Tibial artery (tissue), 4 donors: ENCODE measurements at regions not wholly inside any gene's neighbourhood (a gene's known extent, or its start where the extent isn't known, plus 50 kb on each side); places are given as distances from the start of the nearest gene placed in this dataset.
"Not testable (repeated sequence)": the region's sequence is repeated elsewhere in the genome, so short reads cannot be mapped to it uniquely, and the experiment has no call there.

Experiments used
- DNase-seq, 2 donors: peaks; one replicate each; pipeline ENCODE4 v3.0.0-alpha.2; 2019
- H3K27ac ChIP-seq, 2 donors: fragments of 200-600 bp; sonication (generic) in 1 of 2; 1 replicate in 1 of 2; 2 replicates in 1 of 2; pipeline ENCODE4 v1.5.1; 2018 to 2019; ENCODE audit warnings: mild to moderate bottlenecking in 1 of 2
- H3K27me3 ChIP-seq, 2 donors: fragments of 200-600 bp; sonication (generic) in 1 of 2; one replicate each; pipeline versions ENCODE4 v1.5.1 to v1.6.0; 2016 to 2019
- H3K36me3 ChIP-seq, 3 donors: fragments of 200-600 bp; sonication (generic) in 2 of 3; one replicate each; pipeline ENCODE4 v1.5.1; 2016 to 2019; ENCODE audit warnings: mild to moderate bottlenecking in 2 of 3
- H3K4me1 ChIP-seq, 4 donors: fragments of 200-600 bp; sonication (generic) in 2 of 4; 1 replicate in 3 of 4; 2 replicates in 1 of 4; pipeline ENCODE4 v1.5.1; 2016 to 2019
- H3K4me3 ChIP-seq, 2 donors: fragments of 200-600 bp; sonication (generic) in 1 of 2; 1 replicate in 1 of 2; 2 replicates in 1 of 2; pipeline ENCODE4 v1.5.1; 2018 to 2019; ENCODE audit warnings: mild to moderate bottlenecking in 2 of 2
- H3K9me3 ChIP-seq, 3 donors: fragments of 200-600 bp; sonication (generic) in 1 of 3; one replicate each; pipeline ENCODE4 v1.5.1; 2016 to 2019
- CTCF ChIP-seq, 2 experiments: fragments of 200-600 bp in 1 of 2; fragments of 450-650 bp in 1 of 2; IDR thresholded peaks; one replicate each; pipeline ENCODE4 v1.5.1; 2017 to 2019; ENCODE audit warnings: antibody characterized with exemption in 2 of 2, mild to moderate bottlenecking in 1 of 2, moderate library complexity in 1 of 2
- intact Hi-C: fragments of 100-400 bp; cut with DNase I; formaldehyde crosslinking; loops from one replicate; pipeline ENCODE4 v1.15.0; 2023; ENCODE audit warnings: low total_unique reads

- no peak for TF ChIP-seq CTCF (IDR thresholded peaks at IDR 0.05)
- intact Hi-C loops: no loop called here
- DNase-seq: no peak
- no peaks in the 10 kb centered on the region for H3K36me3 ChIP-seq
- H3K27ac ChIP-seq: no peak overlapping the region
- H3K9me3 ChIP-seq: no peaks in the 10 kb centered on the region
- no peak overlapping the region for H3K4me3 ChIP-seq
- H3K4me1 ChIP-seq: peaks cover 0 to 7% (median 3%) of the 10 kb centered on the region in 4 donors
- H3K27me3 ChIP-seq: peaks cover 0 to 6% of the 10 kb centered on the region in 2 donors
Measured at GRCh38 chr5:99059685-99060084, 130.9 kb upstream of the CHD1 start.

- peaks cover 0 to 6% of the 10 kb centered on the region in 2 donors for H3K27me3 ChIP-seq
- intact Hi-C loops: no loop called here
- DNase-seq: no peak
Measured at GRCh38 chr5:99058466-99058865, 129.7 kb upstream of the CHD1 start.

GRCh38 chr5:99054972-99055371 is 126.2 kb upstream of the CHD1 start:
- H3K27ac ChIP-seq: no peak overlapping the region
- no peaks in the 10 kb centered on the region for H3K9me3 ChIP-seq
- DNase-seq: no peak
- TF ChIP-seq CTCF (IDR thresholded peaks at IDR 0.05): no peak
- intact Hi-C loops: no loop called here
- H3K27me3 ChIP-seq: peaks cover 0 to 3% of the 10 kb centered on the region in 2 donors
- no peak overlapping the region for H3K4me3 ChIP-seq
- H3K4me1 ChIP-seq: no peaks in the 10 kb centered on the region
- H3K36me3 ChIP-seq: no peaks in the 10 kb centered on the region

More at GRCh38 chr5:99058466-99058865, 129.7 kb upstream of the CHD1 start:
- Histone ChIP-seq H3K9me3 (no peaks in the 10 kb centered on the region), H3K4me3 (no peak overlapping the region), H3K4me1 (peaks cover 0 to 7% (median 3%) of the 10 kb centered on the region in 4 donors), H3K27ac (no peak overlapping the region), H3K36me3 (no peaks in the 10 kb centered on the region)
- TF ChIP-seq CTCF (IDR thresholded peaks at IDR 0.05): no peak

- Histone ChIP-seq H3K27ac (no peak overlapping the region), H3K27me3 (no peaks in the 10 kb centered on the region), H3K4me3 (no peak overlapping the region), H3K4me1 (no peaks in the 10 kb centered on the region), H3K9me3 (peaks cover 0 to 7% (median 0%) of the 10 kb centered on the region in 3 donors), H3K36me3 (no peaks in the 10 kb centered on the region)
- DNase-seq: no peak
- no peak for TF ChIP-seq CTCF (IDR thresholded peaks at IDR 0.05)
- intact Hi-C loops: no loop called here
Measured at GRCh38 chr5:99045871-99046270, 117.1 kb upstream of the CHD1 start.

- H3K4me1 ChIP-seq, H3K27me3 ChIP-seq, H3K36me3 ChIP-seq, H3K9me3 ChIP-seq, H3K27ac ChIP-seq, DNase-seq, intact Hi-C loops, H3K4me3 ChIP-seq: not testable (repeated sequence)
Measured at GRCh38 chr5:99043257-99043656, 114.5 kb upstream of the CHD1 start.

- H3K4me1 ChIP-seq: peaks cover 0 to 5% (median 0%) of the 10 kb centered on the region in 4 donors
- H3K27me3 ChIP-seq: no peaks in the 10 kb centered on the region
- no peak overlapping the region for H3K27ac ChIP-seq
- intact Hi-C loops: no loop called here
- H3K36me3 ChIP-seq: no peaks in the 10 kb centered on the region
- peaks cover 0 to 7% (median 0%) of the 10 kb centered on the region in 3 donors for H3K9me3 ChIP-seq
- no peak for TF ChIP-seq CTCF (IDR thresholded peaks at IDR 0.05)
- no peak overlapping the region for H3K4me3 ChIP-seq
- DNase-seq: no peak
Measured at GRCh38 chr5:99037668-99038067, 108.9 kb upstream of the CHD1 start.
